ENCODE measurements at regions not wholly inside any gene's neighbourhood (a gene's known extent, or its start where the extent isn't known, plus 50 kb on each side); places are given as distances from the start of the nearest gene placed in this dataset.
"Not testable (repeated sequence)": the region's sequence is repeated elsewhere in the genome, so short reads cannot be mapped to it uniquely, and the experiment has no call there.

GRCh38 chr4:11072999-11073398 is 355.7 kb downstream of the HS3ST1 start:
- ChIA-PET CTCF (no interaction called here), POLR2A (no interaction called here)
- H3K9me3 Mint-ChIP-seq = no peaks in the 10 kb centered on the region
- H3K27ac Mint-ChIP-seq = no peak overlapping the region
- H3K4me3 Mint-ChIP-seq = no peak overlapping the region
- H3K4me1 Mint-ChIP-seq = no peaks in the 10 kb centered on the region
- no peak for DNase-seq
- no peaks in the 10 kb centered on the region for H3K27me3 Mint-ChIP-seq
- H3K36me3 Mint-ChIP-seq (ENCODE audit: low read depth) = no peaks in the 10 kb centered on the region

GRCh38 chr4:11072463-11072862 is 356.2 kb downstream of the HS3ST1 start:
- ChIA-PET CTCF (no interaction called here), POLR2A (no interaction called here)
- no peak overlapping the region for H3K27ac Mint-ChIP-seq
- no peaks in the 10 kb centered on the region for H3K9me3 Mint-ChIP-seq
- no peaks in the 10 kb centered on the region for H3K27me3 Mint-ChIP-seq
- H3K4me1 Mint-ChIP-seq = no peaks in the 10 kb centered on the region
- H3K4me3 Mint-ChIP-seq = no peak overlapping the region
- no peaks in the 10 kb centered on the region for H3K36me3 Mint-ChIP-seq (ENCODE audit: low read depth)
- no peak for DNase-seq

- H3K4me3 Mint-ChIP-seq = no peak overlapping the region
- no peaks in the 10 kb centered on the region for H3K9me3 Mint-ChIP-seq
- DNase-seq = no peak
- H3K27ac Mint-ChIP-seq = no peak overlapping the region
- POLR2A ChIA-PET = no interaction called here
- no peaks in the 10 kb centered on the region for H3K27me3 Mint-ChIP-seq
- CTCF ChIA-PET = no interaction called here
- H3K4me1 Mint-ChIP-seq = no peaks in the 10 kb centered on the region
- no peaks in the 10 kb centered on the region for H3K36me3 Mint-ChIP-seq (ENCODE audit: low read depth)
Observed at GRCh38 chr4:11070813-11071212, 357.9 kb downstream of the HS3ST1 start.

- Mint-ChIP-seq H3K4me1 (no peaks in the 10 kb centered on the region), H3K27me3 (no peaks in the 10 kb centered on the region), H3K9me3 (no peaks in the 10 kb centered on the region), H3K4me3 (no peak overlapping the region), H3K27ac (no peak overlapping the region), H3K36me3 (ENCODE audit: low read depth) (no peaks in the 10 kb centered on the region)
- DNase-seq = no peak
- POLR2A ChIA-PET = no interaction called here
- CTCF ChIA-PET = interaction anchor here (1.0 kb wide), 1 partner anchor 10 kb away, joined by 3 read pairs; no protein-coding TSS in a partner anchor
Observed at GRCh38 chr4:11069581-11070211, 359.0 kb downstream of the HS3ST1 start.

GRCh38 chr4:11069083-11069482 is 359.6 kb downstream of the HS3ST1 start:
- Mint-ChIP-seq H3K27ac (no peak overlapping the region), H3K4me3 (no peak overlapping the region), H3K36me3 (ENCODE audit: low read depth) (no peaks in the 10 kb centered on the region), H3K9me3 (no peaks in the 10 kb centered on the region), H3K4me1 (no peaks in the 10 kb centered on the region), H3K27me3 (no peaks in the 10 kb centered on the region)
- DNase-seq = no peak
- ChIA-PET CTCF (interaction anchor here (1.0 kb wide), 1 partner anchor 11 kb away, joined by 3 read pairs; no protein-coding TSS in a partner anchor), POLR2A (no interaction called here)

GRCh38 chr4:11066584-11066983 is 362.1 kb downstream of the HS3ST1 start:
- H3K9me3 Mint-ChIP-seq; H3K27ac Mint-ChIP-seq; H3K36me3 Mint-ChIP-seq (ENCODE audit: low read depth); CTCF ChIA-PET; DNase-seq; POLR2A ChIA-PET; H3K4me1 Mint-ChIP-seq; H3K27me3 Mint-ChIP-seq: not testable (repeated sequence)
- H3K4me3 Mint-ChIP-seq = peak overlapping the region; percentile 47

GRCh38 chr4:11060637-11061036 is 368.1 kb downstream of the HS3ST1 start:
- H3K36me3 Mint-ChIP-seq (ENCODE audit: low read depth); CTCF ChIA-PET; H3K27ac Mint-ChIP-seq; H3K4me3 Mint-ChIP-seq; H3K4me1 Mint-ChIP-seq; POLR2A ChIA-PET; H3K9me3 Mint-ChIP-seq; DNase-seq; H3K27me3 Mint-ChIP-seq: not testable (repeated sequence)

- CTCF ChIA-PET; H3K27ac Mint-ChIP-seq; H3K4me1 Mint-ChIP-seq; H3K36me3 Mint-ChIP-seq (ENCODE audit: low read depth); H3K27me3 Mint-ChIP-seq; POLR2A ChIA-PET; H3K9me3 Mint-ChIP-seq; H3K4me3 Mint-ChIP-seq; DNase-seq: not testable (repeated sequence)
Observed at GRCh38 chr4:11054937-11055336, 370.4 kb upstream of the CLNK start.

GRCh38 chr4:11053601-11054220 is 369.1 kb upstream of the CLNK start:
- H3K9me3 Mint-ChIP-seq = no peaks in the 10 kb centered on the region
- no peak overlapping the region for H3K27ac Mint-ChIP-seq
- H3K4me3 Mint-ChIP-seq = no peak overlapping the region
- no peak for DNase-seq
- no peaks in the 10 kb centered on the region for H3K36me3 Mint-ChIP-seq (ENCODE audit: low read depth)
- ChIA-PET CTCF (no interaction called here), POLR2A (no interaction called here)
- no peaks in the 10 kb centered on the region for H3K27me3 Mint-ChIP-seq
- H3K4me1 Mint-ChIP-seq = no peaks in the 10 kb centered on the region

GRCh38 chr4:11051181-11051580 is 366.6 kb upstream of the CLNK start:
- H3K27ac Mint-ChIP-seq = no peak overlapping the region
- no peak overlapping the region for H3K4me3 Mint-ChIP-seq
- no peaks in the 10 kb centered on the region for H3K9me3 Mint-ChIP-seq
- no peaks in the 10 kb centered on the region for H3K4me1 Mint-ChIP-seq
- no peaks in the 10 kb centered on the region for H3K27me3 Mint-ChIP-seq
- CTCF ChIA-PET = no interaction called here
- H3K36me3 Mint-ChIP-seq (ENCODE audit: low read depth) = no peaks in the 10 kb centered on the region
- POLR2A ChIA-PET = no interaction called here
- no peak for DNase-seq

GRCh38 chr4:11050766-11051165 is 366.2 kb upstream of the CLNK start:
- no peaks in the 10 kb centered on the region for H3K36me3 Mint-ChIP-seq (ENCODE audit: low read depth)
- no peaks in the 10 kb centered on the region for H3K27me3 Mint-ChIP-seq
- ChIA-PET CTCF (no interaction called here), POLR2A (no interaction called here)
- H3K4me3 Mint-ChIP-seq = no peak overlapping the region
- no peak for DNase-seq
- no peaks in the 10 kb centered on the region for H3K9me3 Mint-ChIP-seq
- no peak overlapping the region for H3K27ac Mint-ChIP-seq
- no peaks in the 10 kb centered on the region for H3K4me1 Mint-ChIP-seq

- Mint-ChIP-seq H3K4me1 (no peaks in the 10 kb centered on the region), H3K27me3 (no peaks in the 10 kb centered on the region), H3K27ac (no peak overlapping the region), H3K9me3 (no peaks in the 10 kb centered on the region), H3K36me3 (ENCODE audit: low read depth) (no peaks in the 10 kb centered on the region), H3K4me3 (no peak overlapping the region)
- POLR2A ChIA-PET = no interaction called here
- DNase-seq = no peak
- CTCF ChIA-PET = interaction anchor here (0.7 kb wide), 1 partner anchor 467 kb away, joined by 3 read pairs; no protein-coding TSS in a partner anchor
Observed at GRCh38 chr4:11049001-11049400, 364.4 kb upstream of the CLNK start.

GRCh38 chr4:11042760-11043159 is 358.2 kb upstream of the CLNK start:
- no peaks in the 10 kb centered on the region for H3K4me1 Mint-ChIP-seq
- H3K27me3 Mint-ChIP-seq = no peaks in the 10 kb centered on the region
- no peak overlapping the region for H3K4me3 Mint-ChIP-seq
- no peaks in the 10 kb centered on the region for H3K9me3 Mint-ChIP-seq
- ChIA-PET CTCF (no interaction called here), POLR2A (no interaction called here)
- H3K36me3 Mint-ChIP-seq (ENCODE audit: low read depth) = no peaks in the 10 kb centered on the region
- H3K27ac Mint-ChIP-seq = no peak overlapping the region
- no peak for DNase-seq

GRCh38 chr4:11039634-11040131 is 355.1 kb upstream of the CLNK start:
- H3K4me1 Mint-ChIP-seq = no peaks in the 10 kb centered on the region
- no peaks in the 10 kb centered on the region for H3K27me3 Mint-ChIP-seq
- no peak for DNase-seq
- H3K27ac Mint-ChIP-seq = no peak overlapping the region
- no peaks in the 10 kb centered on the region for H3K36me3 Mint-ChIP-seq (ENCODE audit: low read depth)
- CTCF ChIA-PET = no interaction called here
- POLR2A ChIA-PET = no interaction called here
- no peaks in the 10 kb centered on the region for H3K9me3 Mint-ChIP-seq
- no peak overlapping the region for H3K4me3 Mint-ChIP-seq

Measured in activated CD4-positive, alpha-beta T cell treated with anti-CD3 and anti-CD28 coated beads, Interleukin-2, amount 10 ng/mL, durations not matched to agents 7 days and 5 days (primary cell).